Embryonic facial prominence (tissue), 1 donor: ENCODE measurements at regions not wholly inside any gene's neighbourhood (a gene's known extent, or its start where the extent isn't known, plus 50 kb on each side); places are given as distances from the start of the nearest gene placed in this dataset.
"Not testable (repeated sequence)": the region's sequence is repeated elsewhere in the genome, so short reads cannot be mapped to it uniquely, and the experiment has no call there.

ENCODE experiments used
- DNase-seq: peaks from one replicate; pipeline ENCODE4 v3.0.0-alpha.2; 2016; ENCODE audit errors: extremely low spot score

GRCh38 chr5:3484836-3485235 is 110.8 kb upstream of the IRX1 start:
- DNase-seq: no peak

GRCh38 chr5:3481175-3481574 is 114.5 kb upstream of the IRX1 start:
- DNase-seq: no peak

GRCh38 chr5:3475674-3476073 is 120.0 kb upstream of the IRX1 start:
- DNase-seq: no peak

GRCh38 chr5:3466392-3466791 is 129.2 kb upstream of the IRX1 start:
- DNase-seq: no peak

GRCh38 chr5:3460416-3460815 is 135.2 kb upstream of the IRX1 start:
- no peak for DNase-seq

GRCh38 chr5:3456121-3456681 is 139.4 kb upstream of the IRX1 start:
- no peak for DNase-seq

GRCh38 chr5:3454028-3454427 is 141.6 kb upstream of the IRX1 start:
- DNase-seq: not testable (repeated sequence)

- DNase-seq: no peak
Observed at GRCh38 chr5:3452622-3453021, 143.0 kb upstream of the IRX1 start.

GRCh38 chr5:3451961-3452360 is 143.7 kb upstream of the IRX1 start:
- DNase-seq: no peak

- DNase-seq: no peak
Observed at GRCh38 chr5:3449481-3449880, 146.2 kb upstream of the IRX1 start.

GRCh38 chr5:3446410-3446809 is 149.2 kb upstream of the IRX1 start:
- no peak for DNase-seq

- not testable (repeated sequence) for DNase-seq
Observed at GRCh38 chr5:3445517-3445916, 150.1 kb upstream of the IRX1 start.

GRCh38 chr5:3432135-3432534 is 163.5 kb upstream of the IRX1 start:
- no peak for DNase-seq

- no peak for DNase-seq
Observed at GRCh38 chr5:3430691-3431090, 164.9 kb upstream of the IRX1 start.

GRCh38 chr5:3429962-3430361 is 165.7 kb upstream of the IRX1 start:
- no peak for DNase-seq

GRCh38 chr5:3428334-3428733 is 167.3 kb upstream of the IRX1 start:
- DNase-seq: no peak

GRCh38 chr5:3424946-3425345 is 170.7 kb upstream of the IRX1 start:
- no peak for DNase-seq

GRCh38 chr5:3417376-3417943 is 178.2 kb upstream of the IRX1 start:
- DNase-seq: no peak

- DNase-seq: no peak
Observed at GRCh38 chr5:3414371-3414770, 181.3 kb upstream of the IRX1 start.

- no peak for DNase-seq
Observed at GRCh38 chr5:3412146-3412545, 183.5 kb upstream of the IRX1 start.

- no peak for DNase-seq
Observed at GRCh38 chr5:3411363-3411762, 184.3 kb upstream of the IRX1 start.

GRCh38 chr5:3401635-3402034 is 194.0 kb upstream of the IRX1 start:
- no peak for DNase-seq

GRCh38 chr5:3400659-3401058 is 195.0 kb upstream of the IRX1 start:
- DNase-seq: no peak
